ENCODE measurements at regions not wholly inside any gene's neighbourhood (a gene's known extent, or its start where the extent isn't known, plus 50 kb on each side); places are given as distances from the start of the nearest gene placed in this dataset.

GRCh38 chr13:88648598-88649373, 977.6 kb downstream of the SLITRK5 start:
- no peak for DNase-seq
- TF ChIP-seq POLR2A (IDR thresholded peaks at IDR 0.05; ENCODE audit: low read length) (no peak), GATA1 (IDR thresholded peaks at IDR 0.05; ENCODE audit: low read depth, low read length) (no peak)

DNA sequence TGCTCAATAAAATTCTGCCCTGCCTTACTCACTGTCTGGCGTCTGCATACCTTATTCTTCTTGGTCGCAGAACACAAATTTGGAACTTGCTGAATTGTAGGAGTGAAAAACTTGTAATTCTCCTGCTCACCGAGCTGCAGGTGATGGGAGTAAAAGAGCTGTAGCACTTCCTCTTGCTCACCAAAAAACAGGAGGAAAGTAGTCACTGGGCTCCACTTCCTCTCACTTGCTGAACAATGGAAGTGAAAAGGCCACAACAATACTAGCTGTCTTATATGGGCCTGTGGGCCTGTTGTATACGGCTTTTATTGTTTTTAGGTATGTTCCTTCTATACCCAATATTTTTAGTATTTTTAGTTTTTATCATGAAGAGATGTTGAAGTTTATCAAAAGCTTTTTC, 978.7 kb downstream of the SLITRK5 start:
- no peak for TF ChIP-seq POLR2A (IDR thresholded peaks at IDR 0.05; ENCODE audit: low read length)
- TF ChIP-seq GATA1 (IDR thresholded peaks at IDR 0.05; ENCODE audit: low read depth, low read length), result no peak
- DNase-seq, result no peak

DNA sequence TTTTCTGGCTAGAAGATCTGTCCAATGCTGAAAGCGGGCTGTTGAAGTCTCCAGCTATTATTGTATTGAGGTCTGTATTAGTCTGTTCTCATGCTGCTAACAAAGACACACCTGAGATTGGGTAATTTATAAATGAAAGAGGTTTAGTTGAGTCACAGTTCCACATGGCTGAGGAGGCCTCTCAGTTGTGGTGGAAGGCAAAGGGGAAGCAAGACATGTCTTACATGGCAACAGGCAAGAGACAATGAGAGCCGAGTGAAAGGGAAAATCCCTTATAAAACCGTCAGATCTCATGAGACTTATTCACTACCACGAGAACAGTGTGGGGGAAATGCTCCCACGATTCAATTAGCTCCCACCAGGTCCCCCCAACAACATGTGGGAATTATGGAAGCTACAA, 980.4 kb downstream of the SLITRK5 start:
- DNase-seq, result no peak

DNA sequence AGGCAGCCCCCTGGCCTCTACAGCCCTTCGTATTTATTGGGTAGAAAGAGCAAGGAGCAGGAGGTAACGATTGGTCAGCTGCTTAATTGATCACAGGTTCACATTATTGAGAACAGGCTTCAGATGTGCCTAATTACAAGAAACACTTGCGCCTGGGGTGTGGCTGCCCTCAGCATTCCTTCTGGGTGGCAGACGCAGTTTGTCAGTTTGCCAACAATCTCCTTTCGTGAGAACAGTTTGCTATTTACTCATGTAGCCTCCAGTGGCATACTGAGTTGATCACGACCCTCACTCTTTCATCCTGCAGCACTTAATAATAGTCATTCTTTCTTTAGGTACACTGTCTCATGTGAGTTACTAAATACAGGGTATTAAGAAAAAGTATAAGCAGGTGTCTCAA, 985.6 kb downstream of the SLITRK5 start:
- DNase-seq, result peak in 1 of 2 experiments; percentile 1
- TF ChIP-seq GATA1 (IDR thresholded peaks at IDR 0.05; ENCODE audit: low read depth, low read length) (no peak), POLR2A (IDR thresholded peaks at IDR 0.05; ENCODE audit: low read length) (no peak)

More for the DNA sequence above, 980.4 kb downstream of the SLITRK5 start:
- TF ChIP-seq POLR2A (IDR thresholded peaks at IDR 0.05; ENCODE audit: low read length) (no peak), GATA1 (IDR thresholded peaks at IDR 0.05; ENCODE audit: low read depth, low read length) (no peak)

GRCh38 chr13:88670509-88670908, 999.3 kb downstream of the SLITRK5 start:
- no peak for DNase-seq
- TF ChIP-seq POLR2A (IDR thresholded peaks at IDR 0.05; ENCODE audit: low read length), result no peak
- TF ChIP-seq GATA1 (IDR thresholded peaks at IDR 0.05; ENCODE audit: low read depth, low read length), result no peak

GRCh38 chr13:88674841-88675240, 1003.7 kb downstream of the SLITRK5 start:
- DNase-seq, result no peak
- TF ChIP-seq POLR2A (IDR thresholded peaks at IDR 0.05; ENCODE audit: low read length) (no peak), GATA1 (IDR thresholded peaks at IDR 0.05; ENCODE audit: low read depth, low read length) (no peak)

DNA sequence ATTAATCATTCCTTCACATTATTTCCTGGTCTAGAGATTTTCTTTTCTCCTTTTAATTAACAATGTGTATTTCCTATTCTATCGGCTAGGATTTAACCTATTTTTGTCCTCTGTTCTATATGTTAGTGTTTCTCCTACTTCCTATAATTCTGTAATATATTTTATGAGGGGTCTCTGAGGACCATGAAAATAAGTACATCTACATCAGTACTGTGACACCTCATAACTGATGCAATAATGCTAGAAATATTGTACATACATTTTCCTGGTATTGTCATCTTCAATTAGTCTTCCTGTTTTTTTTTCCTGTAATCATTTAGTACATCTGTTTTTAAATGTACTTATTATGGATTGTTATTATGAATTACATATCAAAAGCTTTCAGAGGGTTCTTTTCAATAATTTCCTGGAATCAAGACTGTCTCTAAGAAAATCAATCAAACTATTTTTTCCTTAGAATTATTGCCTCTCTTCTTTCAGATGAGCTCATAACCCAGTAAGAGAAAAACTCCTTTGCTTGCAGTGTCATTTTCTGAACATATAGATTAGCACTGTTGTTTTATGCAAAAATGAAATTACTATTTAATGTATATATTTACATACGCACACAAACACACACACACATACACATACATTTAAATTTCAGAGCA, 1004.3 kb downstream of the SLITRK5 start:
- DNase-seq, result peak in 1 of 2 experiments; percentile 12
- TF ChIP-seq GATA1 (IDR thresholded peaks at IDR 0.05; ENCODE audit: low read depth, low read length) (no peak), POLR2A (IDR thresholded peaks at IDR 0.05; ENCODE audit: low read length) (no peak)

DNA sequence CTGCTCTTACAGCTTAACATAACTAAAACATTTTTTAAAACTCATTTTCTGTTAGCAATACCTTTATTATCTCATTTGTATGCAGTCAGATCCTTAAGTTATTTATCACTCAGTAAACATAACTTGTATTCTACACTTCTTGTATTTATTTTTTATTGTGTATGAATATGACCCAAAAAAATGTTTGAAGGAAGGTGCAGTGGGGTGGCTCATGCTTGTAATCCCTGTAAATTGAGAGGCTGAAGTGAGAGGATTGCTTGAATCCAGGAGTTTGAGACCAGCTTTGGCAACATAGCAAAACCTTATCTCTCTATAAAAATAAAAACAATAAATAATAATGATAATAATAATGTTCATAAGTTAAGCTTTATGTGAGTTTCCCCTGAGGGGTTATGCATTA, 1004.8 kb downstream of the SLITRK5 start:
- no peak for DNase-seq
- TF ChIP-seq GATA1 (IDR thresholded peaks at IDR 0.05; ENCODE audit: low read depth, low read length) (no peak), POLR2A (IDR thresholded peaks at IDR 0.05; ENCODE audit: low read length) (no peak)

- TF ChIP-seq GATA1 (IDR thresholded peaks at IDR 0.05; ENCODE audit: low read depth, low read length), result no peak
- TF ChIP-seq POLR2A (IDR thresholded peaks at IDR 0.05; ENCODE audit: low read length), result no peak
- DNase-seq, result no peak
Observed at GRCh38 chr13:88685459-88685858, 1014.3 kb downstream of the SLITRK5 start.

DNA sequence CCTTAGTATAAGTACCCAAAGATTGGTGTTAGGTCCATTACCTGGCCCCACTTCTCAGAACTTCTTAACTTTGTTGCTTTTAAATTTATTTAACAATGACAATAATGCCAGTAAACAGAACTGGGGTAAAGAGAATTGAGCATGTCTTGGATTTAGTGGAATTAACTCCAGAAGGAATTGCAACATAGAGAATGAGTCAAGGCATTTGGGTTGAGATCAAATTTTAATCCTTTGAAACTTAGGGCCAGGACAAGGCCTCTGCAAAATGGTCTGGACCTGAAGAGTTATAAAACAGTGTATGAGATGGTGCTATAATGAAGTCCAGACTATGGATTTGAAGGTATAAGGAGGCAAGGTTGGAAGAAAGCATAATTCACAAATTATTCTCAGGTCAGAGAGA, 1030.4 kb downstream of the SLITRK5 start:
- TF ChIP-seq POLR2A (IDR thresholded peaks at IDR 0.05; ENCODE audit: low read length), result no peak
- TF ChIP-seq GATA1 (IDR thresholded peaks at IDR 0.05; ENCODE audit: low read depth, low read length), result no peak
- DNase-seq, result no peak

DNA sequence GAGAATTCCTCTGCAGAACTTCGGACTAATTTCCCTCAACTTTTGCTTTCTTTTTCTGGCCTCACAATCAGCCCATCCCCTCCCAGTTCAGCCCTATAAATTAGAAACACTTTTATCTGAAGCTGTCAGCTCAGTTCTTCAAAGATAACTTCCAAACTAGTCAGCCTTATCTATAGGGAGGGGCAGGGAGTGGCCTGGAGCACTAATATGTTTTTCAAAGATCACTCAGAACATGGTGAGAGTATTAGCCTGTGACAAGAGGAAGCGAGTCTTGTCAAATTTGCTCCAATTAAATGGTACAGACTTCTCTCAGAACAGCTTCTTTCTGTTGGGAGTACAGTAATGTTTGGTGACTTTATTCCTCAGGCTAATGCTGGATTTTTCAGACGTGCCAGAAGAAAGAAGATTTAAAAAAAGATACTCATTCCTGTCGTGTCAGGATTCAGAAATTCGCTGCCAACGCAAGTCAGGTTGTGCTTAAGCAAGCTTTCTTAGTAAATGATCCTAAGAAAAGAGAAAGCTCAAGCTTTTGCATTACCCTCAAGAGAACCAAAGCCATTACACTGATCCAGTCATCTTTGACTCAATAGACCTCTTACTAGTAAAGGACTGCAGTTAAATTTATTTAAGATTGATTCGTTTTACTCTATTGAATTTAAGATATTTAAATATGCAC, 1033.6 kb downstream of the SLITRK5 start:
- peak; percentile 49 for TF ChIP-seq GATA1 (IDR thresholded peaks at IDR 0.05; ENCODE audit: low read depth, low read length)
- peak; percentile 85 for TF ChIP-seq POLR2A (IDR thresholded peaks at IDR 0.05; ENCODE audit: low read length)

DNA sequence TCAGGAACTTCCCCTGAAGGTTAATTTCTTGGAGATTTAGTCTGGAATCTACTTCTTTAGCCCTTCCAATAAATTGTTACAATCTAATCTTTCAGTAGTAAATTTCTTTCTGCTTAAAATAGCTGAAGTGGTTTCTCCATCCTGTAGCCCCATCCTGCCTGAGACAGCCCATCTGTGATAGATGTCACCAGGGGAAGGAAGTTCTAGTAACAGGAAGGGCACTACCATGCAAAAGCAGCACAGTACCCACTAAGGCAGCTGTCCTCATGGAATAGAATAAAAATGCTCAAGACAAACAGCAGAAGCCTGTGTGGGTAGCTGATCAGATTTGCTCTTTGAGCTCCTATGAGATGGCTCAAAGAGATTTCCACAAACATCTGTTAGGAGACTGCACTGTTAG, 1036.5 kb downstream of the SLITRK5 start:
- TF ChIP-seq POLR2A (IDR thresholded peaks at IDR 0.05; ENCODE audit: low read length) (no peak), GATA1 (IDR thresholded peaks at IDR 0.05; ENCODE audit: low read depth, low read length) (no peak)
- peak in 1 of 2 experiments; percentile 3 for DNase-seq

More for the DNA sequence above, 1033.6 kb downstream of the SLITRK5 start:
- peak; percentile 86 to 96 for DNase-seq

DNA sequence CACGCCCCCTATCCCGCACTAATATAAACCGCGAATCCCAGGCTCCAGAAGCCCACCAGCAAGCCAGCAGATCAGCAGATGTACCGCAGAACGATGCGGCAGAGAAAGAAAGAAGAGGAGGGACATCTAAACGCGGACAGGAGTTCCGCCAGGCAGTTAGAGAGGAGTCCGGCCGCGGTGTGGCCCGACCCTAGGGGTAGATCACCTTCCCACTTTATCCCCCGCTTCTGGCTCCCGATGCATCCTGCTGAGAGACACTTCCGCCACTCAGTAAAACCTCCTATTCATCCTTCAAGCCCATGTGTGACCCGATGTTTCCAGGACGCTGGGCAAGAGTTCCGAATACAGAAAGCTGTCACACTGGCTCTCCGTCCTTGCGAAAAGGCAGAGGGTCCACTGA, 1046.8 kb downstream of the SLITRK5 start:
- TF ChIP-seq POLR2A (IDR thresholded peaks at IDR 0.05; ENCODE audit: low read length) (no peak), GATA1 (IDR thresholded peaks at IDR 0.05; ENCODE audit: low read depth, low read length) (no peak)

GRCh38 chr13:88718781-88719180, 1047.6 kb downstream of the SLITRK5 start:
- TF ChIP-seq POLR2A (IDR thresholded peaks at IDR 0.05; ENCODE audit: low read length) (no peak), GATA1 (IDR thresholded peaks at IDR 0.05; ENCODE audit: low read depth, low read length) (no peak)
- no peak for DNase-seq

More for the DNA sequence above, 1046.8 kb downstream of the SLITRK5 start:
- no peak for DNase-seq

All from erythroblast (primary cell).